ENCODE measurements at regions not wholly inside any gene's neighbourhood (a gene's known extent, or its start where the extent isn't known, plus 50 kb on each side); places are given as distances from the start of the nearest gene placed in this dataset.

DNA sequence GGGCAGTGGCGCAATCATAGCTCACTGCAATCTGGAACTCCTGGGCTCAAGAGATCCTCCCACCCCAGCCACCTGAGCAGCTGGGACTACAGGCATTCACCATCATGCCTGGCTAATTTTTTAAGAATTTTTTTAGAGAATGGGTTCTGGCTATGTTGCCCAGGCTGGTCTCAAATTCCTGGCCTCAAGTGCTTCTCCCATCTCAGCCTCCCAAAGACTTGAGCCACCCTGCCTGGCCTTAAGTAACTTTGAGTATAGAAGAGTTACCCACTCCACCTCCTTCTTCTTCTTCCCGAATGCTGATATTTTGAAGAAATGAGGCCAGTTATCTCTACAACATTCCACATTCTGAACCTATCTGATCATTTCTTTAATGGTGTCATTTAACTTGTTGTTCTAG, 72.4 kb upstream of the WWC2 start:
- H3K4me3 ChIP-seq (ENCODE audit: low read depth, low read length), result no peak overlapping the region
- TF ChIP-seq, protein P1, sequence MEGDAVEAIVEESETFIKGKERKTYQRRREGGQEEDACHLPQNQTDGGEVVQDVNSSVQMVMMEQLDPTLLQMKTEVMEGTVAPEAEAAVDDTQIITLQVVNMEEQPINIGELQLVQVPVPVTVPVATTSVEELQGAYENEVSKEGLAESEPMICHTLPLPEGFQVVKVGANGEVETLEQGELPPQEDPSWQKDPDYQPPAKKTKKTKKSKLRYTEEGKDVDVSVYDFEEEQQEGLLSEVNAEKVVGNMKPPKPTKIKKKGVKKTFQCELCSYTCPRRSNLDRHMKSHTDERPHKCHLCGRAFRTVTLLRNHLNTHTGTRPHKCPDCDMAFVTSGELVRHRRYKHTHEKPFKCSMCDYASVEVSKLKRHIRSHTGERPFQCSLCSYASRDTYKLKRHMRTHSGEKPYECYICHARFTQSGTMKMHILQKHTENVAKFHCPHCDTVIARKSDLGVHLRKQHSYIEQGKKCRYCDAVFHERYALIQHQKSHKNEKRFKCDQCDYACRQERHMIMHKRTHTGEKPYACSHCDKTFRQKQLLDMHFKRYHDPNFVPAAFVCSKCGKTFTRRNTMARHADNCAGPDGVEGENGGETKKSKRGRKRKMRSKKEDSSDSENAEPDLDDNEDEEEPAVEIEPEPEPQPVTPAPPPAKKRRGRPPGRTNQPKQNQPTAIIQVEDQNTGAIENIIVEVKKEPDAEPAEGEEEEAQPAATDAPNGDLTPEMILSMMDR (IDR thresholded peaks at IDR 0.05; ENCODE audit: insufficient read depth, low read depth, low read length, missing control alignments), result no peak
- no peak for DNase-seq (ENCODE audit: low read depth)

DNA sequence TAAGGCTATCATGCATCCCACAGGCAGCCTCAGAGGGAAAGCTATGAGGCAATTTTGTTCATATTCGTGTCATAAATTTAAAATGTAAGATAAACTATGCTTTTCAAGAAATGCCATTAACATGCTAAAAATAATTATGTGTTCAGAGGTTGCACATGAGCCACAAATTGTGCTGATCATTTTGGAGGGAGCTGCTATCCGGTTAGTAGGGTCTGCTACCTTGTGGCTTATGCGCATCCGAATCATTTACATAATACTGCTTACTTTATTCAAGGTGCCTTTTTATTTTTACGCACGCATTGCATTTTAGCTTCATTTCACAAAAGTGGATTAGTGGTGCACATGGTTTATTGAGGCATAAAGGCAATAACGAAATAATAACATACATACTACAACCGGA, 76.4 kb upstream of the WWC2 start:
- DNase-seq (ENCODE audit: low read depth), result no peak
- H3K4me3 ChIP-seq (ENCODE audit: low read depth, low read length), result no peak overlapping the region
- TF ChIP-seq, protein P1 (IDR thresholded peaks at IDR 0.05; ENCODE audit: insufficient read depth, low read depth, low read length, missing control alignments), result no peak

DNA sequence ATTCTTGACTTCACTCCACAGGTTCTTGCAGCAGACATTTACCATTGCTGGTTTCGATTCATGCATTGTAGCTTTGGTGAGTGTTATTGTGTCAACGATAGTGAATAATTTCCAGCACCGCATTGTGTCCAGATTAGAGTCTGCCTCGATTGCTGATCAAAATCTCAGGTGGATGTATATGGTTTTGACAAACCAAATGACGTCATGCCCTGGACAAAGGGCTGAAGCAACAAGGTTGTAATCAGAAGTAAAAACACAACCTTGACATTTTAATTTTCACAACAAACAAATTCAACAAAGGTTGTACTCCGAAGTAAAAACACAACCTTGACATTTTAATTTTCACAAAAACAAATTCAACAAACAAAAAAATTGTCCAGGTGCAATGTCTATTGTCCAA, 81.1 kb upstream of the WWC2 start:
- TF ChIP-seq, protein P1 (IDR thresholded peaks at IDR 0.05; ENCODE audit: insufficient read depth, low read depth, low read length, missing control alignments), result no peak

DNA sequence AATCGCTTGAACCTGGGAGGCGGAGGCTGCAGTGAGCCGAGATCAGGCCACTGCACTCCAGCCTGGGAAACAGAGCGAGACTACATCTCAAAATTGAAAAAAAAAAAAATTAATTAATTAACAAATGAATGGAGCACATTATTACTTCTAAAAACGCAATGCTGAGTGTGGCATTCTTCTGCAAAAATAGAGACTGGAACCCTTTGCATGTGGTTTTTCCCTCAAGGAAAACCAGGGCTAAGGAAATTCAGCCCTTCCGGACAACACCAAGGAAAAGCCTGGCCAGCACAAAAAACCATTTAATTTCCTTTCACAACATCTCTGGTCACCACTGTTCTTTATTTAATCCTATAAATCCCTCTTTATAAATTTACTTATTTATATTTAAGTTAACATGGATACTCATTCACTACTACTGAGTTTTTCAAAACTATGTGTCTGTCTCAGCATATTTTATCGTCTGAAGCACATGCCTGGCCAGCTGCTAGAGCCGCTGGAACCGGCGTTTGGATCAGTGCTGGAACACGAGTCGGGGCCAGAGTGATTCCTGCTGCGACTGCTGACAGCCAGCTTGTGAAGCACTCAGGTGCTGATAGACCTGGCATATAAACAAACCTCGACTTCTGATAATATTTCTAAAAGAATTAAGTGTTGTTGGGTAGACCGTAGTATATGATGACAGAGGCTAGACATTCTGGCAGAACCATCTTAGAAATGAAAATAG, 84.5 kb upstream of the WWC2 start:
- TF ChIP-seq, protein P1 (IDR thresholded peaks at IDR 0.05; ENCODE audit: insufficient read depth, low read depth, low read length, missing control alignments), result no peak
- no peak for DNase-seq (ENCODE audit: low read depth)
- H3K4me3 ChIP-seq (ENCODE audit: low read depth, low read length), result no peak overlapping the region

More for the DNA sequence above, 81.1 kb upstream of the WWC2 start:
- DNase-seq (ENCODE audit: low read depth), result no peak
- H3K4me3 ChIP-seq (ENCODE audit: low read depth, low read length), result no peak overlapping the region

DNA sequence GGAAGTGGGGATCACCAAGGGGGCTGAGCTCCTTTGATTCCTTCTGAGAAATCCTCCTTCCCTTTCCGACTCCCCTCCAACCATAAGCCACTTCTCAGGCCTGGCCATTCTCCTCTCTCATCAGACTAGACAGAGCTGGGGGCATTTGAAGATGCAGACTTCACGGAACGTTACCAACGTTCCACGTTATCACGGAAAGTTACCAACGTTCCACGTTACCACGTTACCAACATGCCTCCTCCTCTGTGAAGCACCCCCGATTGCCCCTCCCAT, 85.4 kb upstream of the WWC2 start:
- no peak overlapping the region for H3K4me3 ChIP-seq (ENCODE audit: low read depth, low read length)
- TF ChIP-seq, protein P1 (IDR thresholded peaks at IDR 0.05; ENCODE audit: insufficient read depth, low read depth, low read length, missing control alignments), result no peak
- no peak for DNase-seq (ENCODE audit: low read depth)

DNA sequence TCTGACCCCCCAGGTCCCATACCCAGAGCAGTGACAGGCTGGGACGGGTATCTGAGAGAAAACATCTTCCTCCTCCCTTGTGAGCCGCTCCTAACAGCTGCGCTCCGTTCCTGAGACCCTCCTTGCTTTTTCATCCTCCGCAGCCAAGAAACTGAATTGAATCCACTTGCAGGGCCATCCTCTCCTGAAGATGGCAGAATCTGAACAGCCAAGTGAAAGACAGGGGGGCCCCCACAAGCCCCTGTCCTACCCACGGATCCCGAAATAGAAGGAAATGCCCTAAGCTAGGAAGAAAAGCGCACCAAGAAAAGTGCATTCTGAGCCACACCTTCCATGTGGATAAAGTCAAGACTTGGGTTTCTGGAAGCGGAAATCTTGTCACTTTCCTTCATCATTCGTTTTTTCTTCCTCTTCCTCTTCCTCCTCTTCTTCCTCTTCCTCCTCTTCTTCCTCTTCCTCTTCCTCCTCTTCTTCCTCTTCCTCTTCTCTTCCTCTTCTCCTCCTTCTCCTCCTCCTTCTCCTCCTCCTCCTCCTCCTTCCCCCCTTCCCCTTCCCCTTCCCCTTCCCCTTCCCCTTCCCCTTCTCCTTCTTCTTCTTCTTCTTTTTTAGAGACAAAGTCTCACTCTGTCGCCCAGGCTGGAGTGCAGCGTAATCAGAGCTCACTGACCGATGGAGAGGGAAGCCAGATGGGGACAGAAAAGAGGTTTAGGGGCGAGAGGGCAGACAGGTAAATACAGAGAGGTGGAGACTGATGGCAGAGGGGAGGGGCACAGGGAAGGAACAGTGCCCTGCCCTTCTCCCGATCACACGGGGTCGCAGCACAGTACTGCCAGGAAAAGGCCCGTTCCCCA, 86.0 kb upstream of the WWC2 start:
- DNase-seq (ENCODE audit: low read depth), result no peak
- H3K4me3 ChIP-seq (ENCODE audit: low read depth, low read length), result no peak overlapping the region
- TF ChIP-seq, protein P1 (IDR thresholded peaks at IDR 0.05; ENCODE audit: insufficient read depth, low read depth, low read length, missing control alignments), result no peak

Data from GM12865 (cell line).